ENCODE measurements at regions not wholly inside any gene's neighbourhood (a gene's known extent, or its start where the extent isn't known, plus 50 kb on each side); places are given as distances from the start of the nearest gene placed in this dataset.
"Not testable (repeated sequence)": the region's sequence is repeated elsewhere in the genome, so short reads cannot be mapped to it uniquely, and the experiment has no call there.

DNA sequence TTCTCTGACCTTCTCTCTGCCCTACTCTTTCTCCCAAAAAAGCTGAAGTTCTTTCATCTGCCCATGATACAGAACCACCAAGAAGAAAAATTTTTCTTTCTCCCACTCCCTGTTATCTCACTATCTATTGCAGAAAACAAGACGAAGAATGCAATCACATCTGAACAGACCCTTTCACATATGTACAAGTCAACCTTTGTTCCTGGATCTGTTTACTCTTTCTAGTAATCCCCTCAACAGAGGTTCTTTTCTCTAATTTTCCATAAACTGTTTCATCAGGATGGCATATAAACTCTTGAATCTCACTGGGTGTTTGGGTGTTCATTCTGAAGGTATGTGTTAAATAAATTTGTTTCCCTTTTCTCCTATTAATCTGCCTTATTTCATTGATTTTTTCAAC is 1262.7 kb upstream of the NRXN1 start:
- DNase-seq (ENCODE audit: low read depth): no peak

- no peak for DNase-seq (ENCODE audit: low read depth)
These were observed 1260.9 kb upstream of the NRXN1 start for GRCh38 chr2:52292801-52293200.

GRCh38 chr2:52289741-52290140 is 1257.8 kb upstream of the NRXN1 start:
- no peak for DNase-seq (ENCODE audit: low read depth)

DNA sequence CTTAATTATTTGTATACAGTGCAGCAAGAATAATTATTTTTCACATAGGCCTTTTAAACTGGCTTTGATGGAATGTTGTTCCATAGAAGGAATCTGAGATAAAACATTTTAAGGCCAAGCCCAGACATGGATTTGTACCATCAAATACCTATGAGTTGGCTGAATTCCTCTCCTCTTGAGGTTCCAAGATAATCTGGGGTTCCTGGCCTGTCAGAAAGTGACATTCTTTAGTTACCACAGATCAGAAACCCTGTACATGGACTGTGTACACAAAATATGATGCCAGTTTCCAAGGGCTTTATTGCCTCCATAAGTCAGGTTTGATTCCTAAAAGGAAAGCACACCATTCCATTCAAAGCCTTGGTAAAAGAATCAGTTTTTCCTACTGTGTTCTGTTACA is 1256.7 kb upstream of the NRXN1 start:
- no peak for DNase-seq (ENCODE audit: low read depth)

DNA sequence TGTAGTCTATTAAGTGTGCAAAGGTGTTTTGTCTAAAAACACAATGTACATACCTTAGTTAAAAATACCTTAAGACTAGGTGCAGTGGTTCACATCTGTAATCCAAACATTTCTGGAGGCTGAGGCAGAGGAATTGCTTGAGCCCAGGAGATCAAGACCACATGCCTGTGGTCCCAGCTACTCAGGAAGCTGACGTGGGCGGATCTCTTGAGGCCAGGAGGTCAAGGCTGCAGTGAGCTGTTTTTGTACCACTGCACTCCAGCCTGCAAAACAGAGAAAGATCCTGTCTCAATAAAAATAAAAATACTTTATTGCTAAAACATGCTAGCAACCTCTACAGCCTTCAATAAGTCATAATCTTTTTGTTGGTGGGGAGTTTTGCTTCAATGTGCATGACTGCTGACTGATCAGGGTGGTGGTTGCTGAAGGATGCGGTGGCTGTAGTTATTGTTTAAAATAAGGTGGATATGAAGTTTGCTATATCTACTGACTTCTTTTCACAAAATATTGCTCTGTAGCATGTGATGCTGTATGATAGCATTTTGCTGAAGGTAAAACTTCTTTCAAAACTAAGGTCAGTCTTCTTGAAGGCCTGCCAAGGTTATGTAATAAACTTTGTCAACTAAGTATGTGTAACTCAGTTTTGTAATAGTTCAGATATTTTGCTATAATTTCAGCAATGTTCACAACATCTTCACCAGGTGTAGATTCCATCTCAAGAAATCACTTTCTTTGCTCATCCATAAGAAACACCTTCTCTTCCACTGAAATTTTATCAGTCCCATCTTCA is 1238.0 kb upstream of the NRXN1 start:
- DNase-seq (ENCODE audit: low read depth): peak; percentile 47

DNA sequence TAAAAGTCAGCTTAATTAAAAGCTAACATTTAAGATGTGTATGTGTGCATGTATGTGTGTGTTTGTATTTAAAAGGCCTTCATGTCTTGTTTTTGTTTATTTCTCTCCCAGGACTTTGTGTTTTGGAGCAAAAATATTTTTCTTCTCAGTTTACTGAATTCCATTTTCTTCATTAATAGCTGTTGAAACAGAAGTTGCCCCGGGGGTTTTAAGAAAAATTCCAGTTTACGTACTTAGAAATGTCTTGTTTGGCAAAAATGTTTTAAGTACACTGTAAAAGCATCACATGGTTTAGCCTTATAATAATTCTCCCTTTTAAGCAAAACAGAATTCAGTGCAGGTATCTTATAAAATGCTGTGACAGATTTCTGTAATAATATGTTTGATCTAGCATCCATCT is 1233.0 kb upstream of the NRXN1 start:
- DNase-seq (ENCODE audit: low read depth): no peak

DNA sequence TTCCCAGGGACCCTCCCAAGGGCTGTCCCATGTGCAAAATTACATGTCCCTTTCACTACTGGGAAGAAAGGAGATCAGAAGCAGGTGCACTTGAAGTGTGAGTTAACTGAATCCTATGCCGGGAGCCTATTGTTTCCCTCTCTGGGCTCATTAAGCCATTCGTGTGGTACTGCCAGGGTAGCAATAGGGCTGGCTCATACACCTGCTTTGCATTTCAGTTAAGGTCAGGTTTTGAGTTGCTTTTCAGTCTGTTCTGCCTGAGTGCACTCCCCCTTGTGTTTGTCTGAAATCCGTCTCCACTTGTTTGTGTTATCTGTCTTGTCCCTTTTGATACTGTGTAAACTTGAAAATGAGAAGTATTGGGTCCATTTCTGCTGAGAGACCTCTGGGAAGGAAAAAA is 1232.6 kb upstream of the NRXN1 start:
- DNase-seq (ENCODE audit: low read depth): no peak

DNA sequence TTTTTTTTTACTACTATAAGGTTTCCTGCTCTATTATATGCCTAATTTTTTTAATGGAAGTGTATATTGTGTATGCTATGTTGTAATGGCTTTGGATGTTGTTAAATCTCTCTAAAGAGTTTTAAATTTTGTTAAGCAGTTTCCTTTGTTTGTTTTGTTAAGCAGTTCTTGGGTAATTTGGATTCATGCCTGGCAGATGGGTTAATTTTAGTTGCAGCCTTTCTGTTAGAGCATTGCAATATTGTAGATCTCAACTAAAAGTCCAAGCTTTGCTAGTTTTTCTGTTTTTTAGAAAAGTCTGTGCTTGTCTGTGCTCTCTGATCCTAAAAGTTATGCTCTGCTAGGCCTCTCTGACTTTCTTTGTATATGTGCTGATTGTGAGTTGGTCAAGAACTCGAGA is 1229.0 kb upstream of the NRXN1 start:
- peak; percentile 47 for DNase-seq (ENCODE audit: low read depth)

GRCh38 chr2:52258967-52259366 is 1227.0 kb upstream of the NRXN1 start:
- DNase-seq (ENCODE audit: low read depth): not testable (repeated sequence)

DNA sequence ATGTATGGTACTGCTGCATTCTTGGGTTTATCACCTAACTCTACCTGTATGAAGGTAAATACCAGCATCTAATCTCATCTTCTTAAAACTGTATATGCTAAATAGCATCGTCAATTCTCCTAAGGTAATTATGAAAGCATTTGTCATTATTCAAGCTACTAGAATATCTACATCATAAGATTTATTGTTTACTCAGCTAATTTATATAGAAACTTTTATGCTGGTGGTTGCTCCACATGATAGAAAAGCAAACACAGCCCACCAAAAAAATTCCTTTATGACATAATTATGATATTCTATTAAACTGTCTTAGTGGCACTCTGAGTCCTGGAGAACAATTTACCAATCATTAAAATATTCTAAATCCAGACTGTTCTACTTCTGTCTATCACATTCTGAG is 1226.1 kb upstream of the NRXN1 start:
- no peak for DNase-seq (ENCODE audit: low read depth)

- DNase-seq (ENCODE audit: low read depth): no peak
These were observed 1221.6 kb upstream of the NRXN1 start for GRCh38 chr2:52253416-52253980.

DNA sequence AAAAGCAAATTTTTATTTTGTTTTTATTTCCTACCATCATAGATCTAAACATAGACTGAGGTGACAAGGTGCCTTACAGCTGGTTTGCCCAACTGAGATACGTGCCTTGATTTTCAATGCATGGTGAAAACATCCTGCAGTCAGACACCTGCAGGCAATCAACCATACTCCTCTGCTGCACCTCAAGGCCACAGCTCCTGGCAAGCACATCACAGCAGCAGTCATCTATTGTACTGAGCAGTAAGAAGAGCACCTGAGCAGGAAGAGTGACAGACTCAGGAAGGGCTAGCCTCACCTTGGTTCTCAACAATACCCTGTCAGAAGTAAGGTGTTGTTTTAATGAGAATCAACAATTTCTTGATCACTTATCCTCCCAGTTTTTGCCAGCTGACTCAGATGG is 1206.8 kb upstream of the NRXN1 start:
- no peak for DNase-seq (ENCODE audit: low read depth)

- DNase-seq (ENCODE audit: low read depth): no peak
These were observed 1190.2 kb upstream of the NRXN1 start for GRCh38 chr2:52222128-52222527.

DNA sequence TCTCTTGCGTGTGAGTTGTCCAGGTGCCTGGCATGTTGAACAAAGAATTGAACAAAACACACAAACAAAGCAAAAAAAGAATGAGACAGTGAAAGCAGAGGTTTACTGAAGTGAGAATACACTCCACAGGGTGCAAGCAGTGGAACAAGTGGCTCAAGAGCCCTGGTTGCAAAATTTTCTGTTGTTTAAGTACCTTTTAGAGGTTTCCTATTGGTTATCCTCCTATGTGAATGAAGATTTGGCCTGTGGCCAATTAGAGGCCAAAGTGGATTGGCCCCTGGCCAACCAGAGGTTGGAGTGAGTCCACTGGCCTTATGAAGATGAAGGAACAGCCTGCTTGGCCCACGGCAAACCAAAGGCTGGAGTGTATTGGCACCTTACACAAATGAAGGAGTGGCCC is 1188.5 kb upstream of the NRXN1 start:
- DNase-seq (ENCODE audit: low read depth): no peak

DNA sequence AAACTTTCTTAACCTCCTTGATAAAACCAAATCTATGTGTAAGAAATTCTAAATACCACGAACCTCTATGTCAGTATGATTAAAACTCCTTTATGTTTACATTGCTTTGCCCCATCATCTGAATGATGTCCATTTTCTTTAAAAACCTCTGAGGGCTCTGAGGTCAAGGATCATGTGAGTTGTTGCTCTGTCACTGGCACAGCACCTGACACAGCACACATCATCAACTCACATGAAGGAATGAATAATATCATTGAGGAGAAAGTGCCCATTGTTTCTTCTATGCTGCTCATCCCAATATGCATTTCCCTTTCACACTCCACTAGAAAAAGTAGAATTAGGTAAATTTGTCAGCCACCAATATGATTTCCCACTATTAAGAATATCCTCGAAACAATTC is 1178.7 kb upstream of the NRXN1 start:
- no peak for DNase-seq (ENCODE audit: low read depth)

- DNase-seq (ENCODE audit: low read depth): no peak
These were observed 1178.2 kb upstream of the NRXN1 start for GRCh38 chr2:52210161-52210560.

DNA sequence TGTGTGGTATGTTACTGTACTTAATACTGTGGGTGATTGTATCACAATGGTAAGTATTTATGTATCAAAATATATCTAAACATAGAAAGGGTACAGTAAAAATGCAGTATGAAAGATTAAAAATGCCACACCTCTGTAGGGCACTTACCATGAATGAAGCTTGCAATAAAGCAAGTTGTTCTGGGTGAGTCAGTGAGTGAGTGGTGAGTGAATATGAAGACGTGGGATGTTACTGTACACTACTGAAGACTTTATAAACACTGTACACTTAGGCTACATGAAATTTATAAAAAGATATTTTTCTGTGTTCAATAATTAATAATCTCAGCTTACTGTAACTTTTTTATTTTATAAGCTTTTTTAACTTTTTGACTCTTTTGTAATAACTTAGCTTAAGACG is 1162.4 kb upstream of the NRXN1 start:
- DNase-seq (ENCODE audit: low read depth): no peak

GRCh38 chr2:52193804-52194203 is 1161.9 kb upstream of the NRXN1 start:
- DNase-seq (ENCODE audit: low read depth): no peak

GRCh38 chr2:52192656-52193055 is 1160.7 kb upstream of the NRXN1 start:
- DNase-seq (ENCODE audit: low read depth): no peak

DNA sequence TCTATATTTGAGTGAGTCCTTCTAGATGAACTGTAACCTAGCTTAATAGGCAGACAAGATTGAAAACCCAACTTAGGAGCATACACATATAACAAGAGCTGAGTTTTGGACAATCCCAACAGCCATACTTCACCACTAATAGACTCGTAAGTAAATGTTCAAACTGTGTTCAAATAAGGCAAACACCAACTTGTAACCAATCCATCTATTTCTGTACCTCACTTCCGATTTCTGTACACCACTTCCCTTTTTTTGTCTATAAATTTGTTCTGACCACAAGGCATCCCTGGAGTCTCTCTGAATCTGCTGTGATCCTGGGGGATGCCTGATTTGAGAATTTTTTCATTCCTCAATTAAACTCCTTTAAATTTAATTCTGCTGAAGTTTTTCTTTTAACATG is 1149.1 kb upstream of the NRXN1 start:
- DNase-seq (ENCODE audit: low read depth): no peak

GRCh38 chr2:52178845-52179244 is 1146.9 kb upstream of the NRXN1 start:
- DNase-seq (ENCODE audit: low read depth): no peak

DNA sequence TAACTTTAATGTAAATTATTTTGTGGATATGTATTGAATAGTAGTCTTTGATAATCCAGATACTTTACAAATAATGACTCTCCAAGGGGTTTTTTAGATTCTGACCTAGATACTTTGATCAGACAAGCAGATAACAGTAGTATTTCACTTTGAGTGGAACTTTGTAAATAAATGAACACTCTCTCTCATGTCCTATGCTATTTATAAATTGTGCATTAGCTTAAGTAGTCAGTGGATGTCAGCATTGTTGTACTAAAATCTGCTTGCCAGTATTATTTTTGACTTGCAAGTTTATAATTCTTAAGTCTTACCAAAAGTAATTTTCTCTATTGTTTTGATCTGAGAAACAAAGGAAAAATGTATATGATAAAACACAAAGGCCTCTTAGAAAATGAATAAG is 1113.1 kb upstream of the NRXN1 start:
- no peak for DNase-seq (ENCODE audit: low read depth)

DNA sequence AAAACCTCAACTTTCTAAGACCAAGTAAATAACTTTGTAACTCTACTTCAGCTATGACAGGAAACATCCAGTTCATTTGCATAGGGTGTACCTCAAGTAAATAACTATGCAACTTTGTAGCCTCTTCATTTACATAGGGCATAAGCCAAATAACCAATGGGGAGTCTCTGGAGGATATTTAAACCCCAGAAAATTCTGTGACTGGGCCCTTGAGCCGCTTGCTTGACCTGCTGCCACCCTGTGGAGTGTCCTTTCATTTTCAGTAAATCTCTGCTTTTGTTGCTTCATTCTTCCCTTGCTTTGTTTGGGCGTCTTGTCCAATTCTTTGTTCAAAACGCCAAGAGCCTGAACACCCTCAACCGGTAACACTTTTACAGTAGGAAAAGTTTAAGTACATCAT is 1112.7 kb upstream of the NRXN1 start:
- no peak for DNase-seq (ENCODE audit: low read depth)

DNA sequence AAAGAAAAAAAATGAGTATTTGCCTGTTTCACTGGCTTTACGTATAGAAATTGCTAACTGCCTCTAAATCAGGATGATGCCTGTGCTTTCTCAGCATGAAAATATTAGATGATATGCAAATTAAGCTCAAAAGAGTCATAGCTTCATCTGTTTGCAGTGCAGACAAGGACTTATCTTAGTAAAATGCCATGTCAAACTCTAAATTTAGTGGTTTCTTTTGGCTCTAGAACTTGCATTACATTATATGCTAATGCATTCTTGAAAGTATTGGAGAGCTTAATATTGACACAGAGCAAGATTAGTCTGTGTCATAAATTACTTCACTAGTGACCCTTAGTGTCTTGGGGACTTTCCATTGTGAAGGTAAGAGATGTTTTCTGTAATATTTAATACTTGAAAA is 1109.1 kb upstream of the NRXN1 start:
- DNase-seq (ENCODE audit: low read depth): no peak

Data from fibroblast of the conjunctiva (primary cell).